Endothelial cell of umbilical vein (primary cell): ENCODE measurements at regions not wholly inside any gene's neighbourhood (a gene's known extent, or its start where the extent isn't known, plus 50 kb on each side); places are given as distances from the start of the nearest gene placed in this dataset.

Experiments used
- CTCF ChIP-seq, 2 donors: IDR thresholded peaks; 1 replicate in 1 of 2; 2 replicates in 1 of 2; pipeline ENCODE4 v1.5.1; 2011; ENCODE audit warnings: low read length in 2 of 2, mild to moderate bottlenecking in 2 of 2, moderate library complexity in 2 of 2, control low read depth in 1 of 2, inconsistent platforms in 1 of 2, low read depth in 1 of 2; ENCODE audit not compliant: insufficient read depth in 1 of 2; ENCODE audit errors: extremely low read depth in 1 of 2
- EZH2 ChIP-seq: IDR thresholded peaks from 2 replicates; pipeline ENCODE4 v1.6.1; 2012; ENCODE audit warnings: borderline replicate concordance, low read depth, mild to moderate bottlenecking, moderate library complexity, low read length, inconsistent platforms; ENCODE audit not compliant: severe bottlenecking
- POLR2AphosphoS5 ChIP-seq: IDR thresholded peaks from 2 replicates; pipeline ENCODE4 v1.6.1; 2012; ENCODE audit warnings: low read depth, mild to moderate bottlenecking, control low read depth, low read length, moderate library complexity; ENCODE audit not compliant: insufficient read depth

- TF ChIP-seq CTCF (IDR thresholded peaks at IDR 0.05; ENCODE audit: extremely low read depth in 1 of 2, insufficient read depth in 1 of 2, low read depth in 1 of 2, low read length in 2 of 2): no peak
- no peak for TF ChIP-seq POLR2AphosphoS5
- TF ChIP-seq EZH2: no peak
Measured at GRCh38 chr18:22697561-22697960, 235.6 kb upstream of the RBBP8 start.
